ENCODE measurements at regions not wholly inside any gene's neighbourhood (a gene's known extent, or its start where the extent isn't known, plus 50 kb on each side); places are given as distances from the start of the nearest gene placed in this dataset.

- TF ChIP-seq, protein P1, sequence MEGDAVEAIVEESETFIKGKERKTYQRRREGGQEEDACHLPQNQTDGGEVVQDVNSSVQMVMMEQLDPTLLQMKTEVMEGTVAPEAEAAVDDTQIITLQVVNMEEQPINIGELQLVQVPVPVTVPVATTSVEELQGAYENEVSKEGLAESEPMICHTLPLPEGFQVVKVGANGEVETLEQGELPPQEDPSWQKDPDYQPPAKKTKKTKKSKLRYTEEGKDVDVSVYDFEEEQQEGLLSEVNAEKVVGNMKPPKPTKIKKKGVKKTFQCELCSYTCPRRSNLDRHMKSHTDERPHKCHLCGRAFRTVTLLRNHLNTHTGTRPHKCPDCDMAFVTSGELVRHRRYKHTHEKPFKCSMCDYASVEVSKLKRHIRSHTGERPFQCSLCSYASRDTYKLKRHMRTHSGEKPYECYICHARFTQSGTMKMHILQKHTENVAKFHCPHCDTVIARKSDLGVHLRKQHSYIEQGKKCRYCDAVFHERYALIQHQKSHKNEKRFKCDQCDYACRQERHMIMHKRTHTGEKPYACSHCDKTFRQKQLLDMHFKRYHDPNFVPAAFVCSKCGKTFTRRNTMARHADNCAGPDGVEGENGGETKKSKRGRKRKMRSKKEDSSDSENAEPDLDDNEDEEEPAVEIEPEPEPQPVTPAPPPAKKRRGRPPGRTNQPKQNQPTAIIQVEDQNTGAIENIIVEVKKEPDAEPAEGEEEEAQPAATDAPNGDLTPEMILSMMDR (IDR thresholded peaks at IDR 0.05 in 8 of 11, conservative IDR thresholded peaks at IDR 0.05 in 3 of 11): no peak
- no peak for TF ChIP-seq POLR2AphosphoS5 (IDR thresholded peaks at IDR 0.05)
These were observed 144.2 kb downstream of the DACT1 start for GRCh38 chr14:58782011-58782410.
